GM23338 (cell line): ENCODE measurements at regions not wholly inside any gene's neighbourhood (a gene's known extent, or its start where the extent isn't known, plus 50 kb on each side); places are given as distances from the start of the nearest gene placed in this dataset.

Experiments used
- ATAC-seq: fragments of 200-7000 bp; cut with Tn5 transposase; 3 replicates; pipeline ENCODE4 v1.9.1; 2020
- DNase-seq: peaks from one replicate; pipeline ENCODE4 v3.0.0-alpha.2; 2015; ENCODE audit warnings: low spot score
- H2AFZ ChIP-seq: fragments of 200-600 bp; sonication (generic); 2 replicates; pipeline ENCODE4 v1.8.0; 2016; ENCODE audit warnings: antibody characterized with exemption, mild to moderate bottlenecking, moderate library complexity
- H3F3A ChIP-seq: fragments of 200-600 bp; sonication (generic); replicated peaks from 2 replicates; pipeline ENCODE4 v1.8.0; 2017; ENCODE audit warnings: antibody characterized with exemption, mixed run types, low read depth
- H3K27ac ChIP-seq: fragments of 200-600 bp; sonication (generic); 2 replicates; pipeline ENCODE4 v1.6.1; 2016; ENCODE audit warnings: low read depth
- H3K27me3 ChIP-seq: fragments of 200-600 bp; sonication (generic); 2 replicates; pipeline ENCODE4 v1.8.0; 2016; ENCODE audit warnings: mild to moderate bottlenecking, mixed run types, moderate library complexity; ENCODE audit not compliant: insufficient read depth
- H3K36me3 ChIP-seq: fragments of 200-600 bp; sonication (generic); 2 replicates; pipeline ENCODE4 v1.8.0; 2016; ENCODE audit warnings: mild to moderate bottlenecking; ENCODE audit not compliant: insufficient read depth
- H3K4me1 ChIP-seq: fragments of 200-600 bp; sonication (generic); 2 replicates; pipeline ENCODE4 v1.8.0; 2016; ENCODE audit warnings: mild to moderate bottlenecking, moderate library complexity; ENCODE audit not compliant: insufficient read depth
- H3K4me2 ChIP-seq: fragments of 200-600 bp; sonication (generic); 2 replicates; pipeline ENCODE4 v1.7.1; 2017; ENCODE audit warnings: mixed run types
- H3K4me3 ChIP-seq: fragments of 200-600 bp; sonication (generic); 2 replicates; pipeline ENCODE4 v1.6.1; 2016; ENCODE audit warnings: mixed run types
- H3K79me2 ChIP-seq: fragments of 200-600 bp; sonication (generic); replicated peaks from 2 replicates; pipeline ENCODE4 v1.8.0; 2017; ENCODE audit warnings: mild to moderate bottlenecking; ENCODE audit not compliant: insufficient read depth
- H3K9me2 ChIP-seq: fragments of 200-600 bp; sonication (generic); 2 replicates; pipeline ENCODE4 v1.8.0; 2017; ENCODE audit not compliant: insufficient read depth
- H4K20me1 ChIP-seq: fragments of 200-600 bp; sonication (generic); replicated peaks from 2 replicates; pipeline ENCODE4 v1.8.0; 2017; ENCODE audit warnings: mild to moderate bottlenecking; ENCODE audit not compliant: insufficient read depth
- H3K27ac Mint-ChIP-seq: 2 replicates; pipeline ENCODE4 v1.8.0; 2020; ENCODE audit warnings: inconsistent platforms, mild to moderate bottlenecking, moderate library complexity, mixed read lengths
- H3K27me3 Mint-ChIP-seq: 3 replicates; pipeline ENCODE4 v1.8.0; 2022; ENCODE audit warnings: low read depth, mild to moderate bottlenecking, moderate library complexity, mixed read lengths, inconsistent platforms; ENCODE audit not compliant: insufficient read depth, poor library complexity
- H3K36me3 Mint-ChIP-seq: 3 replicates; pipeline ENCODE4 v1.8.0; 2021; ENCODE audit warnings: low read depth, mild to moderate bottlenecking, inconsistent platforms, moderate library complexity, mixed read lengths
- H3K4me1 Mint-ChIP-seq: 3 replicates; pipeline ENCODE4 v1.8.0; 2020; ENCODE audit warnings: mild to moderate bottlenecking, inconsistent platforms, mixed read lengths
- H3K4me3 Mint-ChIP-seq: 3 replicates; pipeline ENCODE4 v1.8.0; 2021; ENCODE audit warnings: moderate library complexity, mild to moderate bottlenecking, inconsistent platforms, mixed read lengths
- H3K9me3 Mint-ChIP-seq: 3 replicates; pipeline ENCODE4 v1.8.0; 2020; ENCODE audit warnings: moderate library complexity, mild to moderate bottlenecking, inconsistent platforms, mixed read lengths
- CREB1 ChIP-seq: fragments of 250-450 bp; sonication (Bioruptor Pico); IDR thresholded peaks from 2 replicates; pipeline ENCODE4 v1.5.0; 2020; ENCODE audit warnings: low read depth, mild to moderate bottlenecking, moderate library complexity
- ETS1 ChIP-seq: IDR thresholded peaks from 2 replicates; pipeline ENCODE4 v1.6.1; 2016; ENCODE audit warnings: antibody characterized with exemption
- EZH2 ChIP-seq: fragments of 200-600 bp; sonication (generic); IDR thresholded peaks from one replicate; pipeline ENCODE4 v1.8.0; 2017; ENCODE audit warnings: antibody characterized with exemption, mild to moderate bottlenecking, low read depth; ENCODE audit not compliant: unreplicated experiment
- JUNB ChIP-seq: IDR thresholded peaks from one replicate; pipeline ENCODE4 v1.6.1; 2016; ENCODE audit warnings: antibody characterized with exemption; ENCODE audit not compliant: unreplicated experiment
- NANOG ChIP-seq: IDR thresholded peaks from 2 replicates; pipeline ENCODE4 v1.6.1; 2016; ENCODE audit warnings: antibody characterized with exemption, borderline replicate concordance
- POLR2AphosphoS5 ChIP-seq: IDR thresholded peaks from 2 replicates; pipeline ENCODE4 v1.6.1; 2016; ENCODE audit warnings: antibody characterized with exemption, low read depth
- REST ChIP-seq: IDR thresholded peaks from one replicate; pipeline ENCODE4 v1.6.1; 2018; ENCODE audit warnings: antibody characterized with exemption; ENCODE audit not compliant: unreplicated experiment
- STAT1 ChIP-seq: IDR thresholded peaks from one replicate; pipeline ENCODE4 v1.6.1; 2016; ENCODE audit warnings: antibody characterized with exemption; ENCODE audit not compliant: unreplicated experiment
- ZNF114 ChIP-seq: fragments of 250-450 bp; sonication (Bioruptor Pico); IDR thresholded peaks from 2 replicates; pipeline ENCODE4 v1.5.0; 2020; ENCODE audit warnings: mild to moderate bottlenecking, moderate library complexity
- ZNF331 ChIP-seq: fragments of 250-450 bp; sonication (Bioruptor Pico); IDR thresholded peaks from 2 replicates; pipeline ENCODE4 v1.5.0; 2020; ENCODE audit warnings: low read depth, mild to moderate bottlenecking, moderate library complexity
- TF ChIP-seq, protein P1 (sequence below): fragments of 250-450 bp; sonication (Bioruptor Pico); IDR thresholded peaks from 2 replicates; pipeline ENCODE4 v1.5.0; 2020; ENCODE audit warnings: mild to moderate bottlenecking, moderate library complexity
- TF ChIP-seq, protein P2 (sequence below), 2 experiments: fragments of 200-600 bp in 1 of 2; sonication (generic) in 1 of 2; conservative IDR thresholded peaks; 2 replicates each; pipeline versions ENCODE4 v1.5.1 to v1.6.1; 2016 to 2017; ENCODE audit warnings: antibody characterized with exemption in 2 of 2, low read depth in 2 of 2, mild to moderate bottlenecking in 2 of 2, moderate library complexity in 1 of 2

- H3K27ac ChIP-seq, result no peak overlapping the region
- 0 out of 2 replicates have a peak overlapping the region, but pooled peaks have one; percentile 47 for H2AFZ ChIP-seq
- no peak overlapping the region for H3K4me3 ChIP-seq
- Mint-ChIP-seq H3K27ac (no peak overlapping the region), H3K4me3 (no peak overlapping the region), H3K4me1 (peaks cover 5% of the 10 kb centered on the region; the same call in 2 of the 3 replicates), H3K36me3 (no peaks in the 10 kb centered on the region), H3K9me3 (no peaks in the 10 kb centered on the region), H3K27me3 (no peaks in the 10 kb centered on the region)
- DNase-seq (no peak), ATAC-seq (no peak)
- no peaks in the 10 kb centered on the region for H3F3A ChIP-seq
- TF ChIP-seq ZNF114 (CRISPR knock-in tag), result no peak
- no peak for TF ChIP-seq ZNF331
- TF ChIP-seq POLR2AphosphoS5, result no peak
- no peak for TF ChIP-seq CREB1 (CRISPR knock-in tag)
- no peak for TF ChIP-seq JUNB
- TF ChIP-seq ETS1, result no peak
- TF ChIP-seq STAT1, result no peak
- TF ChIP-seq EZH2, result no peak
- TF ChIP-seq NANOG, result no peak
- TF ChIP-seq REST, result no peak
- TF ChIP-seq, protein P1, sequence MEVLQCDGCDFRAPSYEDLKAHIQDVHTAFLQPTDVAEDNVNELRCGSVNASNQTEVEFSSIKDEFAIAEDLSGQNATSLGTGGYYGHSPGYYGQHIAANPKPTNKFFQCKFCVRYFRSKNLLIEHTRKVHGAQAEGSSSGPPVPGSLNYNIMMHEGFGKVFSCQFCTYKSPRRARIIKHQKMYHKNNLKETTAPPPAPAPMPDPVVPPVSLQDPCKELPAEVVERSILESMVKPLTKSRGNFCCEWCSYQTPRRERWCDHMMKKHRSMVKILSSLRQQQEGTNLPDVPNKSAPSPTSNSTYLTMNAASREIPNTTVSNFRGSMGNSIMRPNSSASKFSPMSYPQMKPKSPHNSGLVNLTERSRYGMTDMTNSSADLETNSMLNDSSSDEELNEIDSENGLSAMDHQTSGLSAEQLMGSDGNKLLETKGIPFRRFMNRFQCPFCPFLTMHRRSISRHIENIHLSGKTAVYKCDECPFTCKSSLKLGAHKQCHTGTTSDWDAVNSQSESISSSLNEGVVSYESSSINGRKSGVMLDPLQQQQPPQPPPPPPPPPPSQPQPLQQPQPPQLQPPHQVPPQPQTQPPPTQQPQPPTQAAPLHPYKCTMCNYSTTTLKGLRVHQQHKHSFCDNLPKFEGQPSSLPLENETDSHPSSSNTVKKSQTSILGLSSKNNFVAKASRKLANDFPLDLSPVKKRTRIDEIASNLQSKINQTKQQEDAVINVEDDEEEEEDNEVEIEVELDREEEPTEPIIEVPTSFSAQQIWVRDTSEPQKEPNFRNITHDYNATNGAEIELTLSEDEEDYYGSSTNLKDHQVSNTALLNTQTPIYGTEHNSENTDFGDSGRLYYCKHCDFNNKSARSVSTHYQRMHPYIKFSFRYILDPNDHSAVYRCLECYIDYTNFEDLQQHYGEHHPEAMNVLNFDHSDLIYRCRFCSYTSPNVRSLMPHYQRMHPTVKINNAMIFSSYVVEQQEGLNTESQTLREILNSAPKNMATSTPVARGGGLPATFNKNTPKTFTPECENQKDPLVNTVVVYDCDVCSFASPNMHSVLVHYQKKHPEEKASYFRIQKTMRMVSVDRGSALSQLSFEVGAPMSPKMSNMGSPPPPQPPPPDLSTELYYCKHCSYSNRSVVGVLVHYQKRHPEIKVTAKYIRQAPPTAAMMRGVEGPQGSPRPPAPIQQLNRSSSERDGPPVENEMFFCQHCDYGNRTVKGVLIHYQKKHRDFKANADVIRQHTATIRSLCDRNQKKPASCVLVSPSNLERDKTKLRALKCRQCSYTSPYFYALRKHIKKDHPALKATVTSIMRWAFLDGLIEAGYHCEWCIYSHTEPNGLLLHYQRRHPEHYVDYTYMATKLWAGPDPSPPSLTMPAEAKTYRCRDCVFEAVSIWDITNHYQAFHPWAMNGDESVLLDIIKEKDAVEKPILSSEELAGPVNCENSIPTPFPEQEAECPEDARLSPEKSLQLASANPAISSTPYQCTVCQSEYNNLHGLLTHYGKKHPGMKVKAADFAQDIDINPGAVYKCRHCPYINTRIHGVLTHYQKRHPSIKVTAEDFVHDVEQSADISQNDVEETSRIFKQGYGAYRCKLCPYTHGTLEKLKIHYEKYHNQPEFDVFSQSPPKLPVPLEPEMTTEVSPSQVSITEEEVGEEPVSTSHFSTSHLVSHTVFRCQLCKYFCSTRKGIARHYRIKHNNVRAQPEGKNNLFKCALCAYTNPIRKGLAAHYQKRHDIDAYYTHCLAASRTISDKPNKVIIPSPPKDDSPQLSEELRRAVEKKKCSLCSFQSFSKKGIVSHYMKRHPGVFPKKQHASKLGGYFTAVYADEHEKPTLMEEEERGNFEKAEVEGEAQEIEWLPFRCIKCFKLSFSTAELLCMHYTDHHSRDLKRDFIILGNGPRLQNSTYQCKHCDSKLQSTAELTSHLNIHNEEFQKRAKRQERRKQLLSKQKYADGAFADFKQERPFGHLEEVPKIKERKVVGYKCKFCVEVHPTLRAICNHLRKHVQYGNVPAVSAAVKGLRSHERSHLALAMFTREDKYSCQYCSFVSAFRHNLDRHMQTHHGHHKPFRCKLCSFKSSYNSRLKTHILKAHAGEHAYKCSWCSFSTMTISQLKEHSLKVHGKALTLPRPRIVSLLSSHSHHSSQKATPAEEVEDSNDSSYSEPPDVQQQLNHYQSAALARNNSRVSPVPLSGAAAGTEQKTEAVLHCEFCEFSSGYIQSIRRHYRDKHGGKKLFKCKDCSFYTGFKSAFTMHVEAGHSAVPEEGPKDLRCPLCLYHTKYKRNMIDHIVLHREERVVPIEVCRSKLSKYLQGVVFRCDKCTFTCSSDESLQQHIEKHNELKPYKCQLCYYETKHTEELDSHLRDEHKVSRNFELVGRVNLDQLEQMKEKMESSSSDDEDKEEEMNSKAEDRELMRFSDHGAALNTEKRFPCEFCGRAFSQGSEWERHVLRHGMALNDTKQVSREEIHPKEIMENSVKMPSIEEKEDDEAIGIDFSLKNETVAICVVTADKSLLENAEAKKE, result no peak
- TF ChIP-seq, protein P2, sequence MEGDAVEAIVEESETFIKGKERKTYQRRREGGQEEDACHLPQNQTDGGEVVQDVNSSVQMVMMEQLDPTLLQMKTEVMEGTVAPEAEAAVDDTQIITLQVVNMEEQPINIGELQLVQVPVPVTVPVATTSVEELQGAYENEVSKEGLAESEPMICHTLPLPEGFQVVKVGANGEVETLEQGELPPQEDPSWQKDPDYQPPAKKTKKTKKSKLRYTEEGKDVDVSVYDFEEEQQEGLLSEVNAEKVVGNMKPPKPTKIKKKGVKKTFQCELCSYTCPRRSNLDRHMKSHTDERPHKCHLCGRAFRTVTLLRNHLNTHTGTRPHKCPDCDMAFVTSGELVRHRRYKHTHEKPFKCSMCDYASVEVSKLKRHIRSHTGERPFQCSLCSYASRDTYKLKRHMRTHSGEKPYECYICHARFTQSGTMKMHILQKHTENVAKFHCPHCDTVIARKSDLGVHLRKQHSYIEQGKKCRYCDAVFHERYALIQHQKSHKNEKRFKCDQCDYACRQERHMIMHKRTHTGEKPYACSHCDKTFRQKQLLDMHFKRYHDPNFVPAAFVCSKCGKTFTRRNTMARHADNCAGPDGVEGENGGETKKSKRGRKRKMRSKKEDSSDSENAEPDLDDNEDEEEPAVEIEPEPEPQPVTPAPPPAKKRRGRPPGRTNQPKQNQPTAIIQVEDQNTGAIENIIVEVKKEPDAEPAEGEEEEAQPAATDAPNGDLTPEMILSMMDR (conservative IDR thresholded peaks at IDR 0.05; ENCODE audit: low read depth in 2 of 2), result no peak
- no peaks in the 10 kb centered on the region for H3K27me3 ChIP-seq
- H3K4me2 ChIP-seq, result no peak overlapping the region
- peaks cover 3% of the 10 kb centered on the region; the same call in 1 of the 2 replicates for H3K9me2 ChIP-seq
- H4K20me1 ChIP-seq, result no peaks in the 10 kb centered on the region
- no peaks in the 10 kb centered on the region for H3K79me2 ChIP-seq
- H3K4me1 ChIP-seq, result no peaks in the 10 kb centered on the region
- no peaks in the 10 kb centered on the region for H3K36me3 ChIP-seq
Observed at GRCh38 chr2:57878866-57879210, 167.8 kb upstream of the VRK2 start.
